HG02970 (cell line): ENCODE measurements at regions not wholly inside any gene's neighbourhood (a gene's known extent, or its start where the extent isn't known, plus 50 kb on each side); places are given as distances from the start of the nearest gene placed in this dataset.
"Not testable (repeated sequence)": the region's sequence is repeated elsewhere in the genome, so short reads cannot be mapped to it uniquely, and the experiment has no call there.

Experiments used
- ATAC-seq: cut with Tn5 transposase; IDR thresholded peaks from one replicate; pipeline ENCODE4 v1.9.1; 2021; ENCODE audit warnings: mild to moderate bottlenecking, moderate library complexity, moderate number of reproducible peaks; ENCODE audit not compliant: unreplicated experiment, low FRiP score

GRCh38 chr2:36170805-36171204, 184.8 kb upstream of the CRIM1 start:
- no peak for ATAC-seq

DNA sequence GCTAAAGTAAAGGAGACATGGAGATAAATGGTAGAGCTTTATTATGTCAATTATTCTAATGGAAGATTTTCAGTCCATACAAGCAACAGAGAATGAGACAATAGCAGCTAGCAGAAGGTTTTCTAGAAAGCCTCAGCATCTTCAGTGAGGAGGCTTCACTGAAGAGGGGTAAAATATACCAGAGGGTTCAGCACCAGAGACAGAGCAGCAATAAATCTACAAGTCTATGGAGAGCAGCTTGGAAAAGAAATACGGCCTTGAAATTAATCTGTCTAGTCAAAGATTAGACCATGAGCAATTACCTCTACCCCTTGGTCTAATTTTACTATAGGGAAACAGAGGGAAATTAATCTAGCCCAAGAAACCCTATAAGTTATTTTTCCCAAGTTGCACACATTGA, 185.7 kb upstream of the CRIM1 start:
- no peak for ATAC-seq

DNA sequence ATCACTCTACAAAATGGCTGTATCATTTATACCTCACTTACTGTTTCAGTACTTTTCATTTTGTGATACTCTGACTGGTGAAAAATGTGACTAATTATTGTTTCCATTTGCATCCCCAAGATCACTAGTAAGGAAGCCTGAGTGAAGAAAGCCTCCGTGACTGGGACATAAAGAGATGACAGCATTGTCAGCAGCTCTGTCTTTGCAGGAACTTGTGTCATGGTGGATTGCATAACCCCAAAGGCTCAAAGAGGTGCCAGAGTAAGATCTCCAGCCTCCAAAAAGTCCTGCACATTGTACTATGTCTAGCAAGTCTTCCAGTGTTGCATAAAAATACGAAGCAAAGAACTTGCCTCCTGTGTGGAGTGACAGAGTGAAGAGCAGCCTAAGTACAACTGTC, 187.5 kb upstream of the CRIM1 start:
- no peak for ATAC-seq

DNA sequence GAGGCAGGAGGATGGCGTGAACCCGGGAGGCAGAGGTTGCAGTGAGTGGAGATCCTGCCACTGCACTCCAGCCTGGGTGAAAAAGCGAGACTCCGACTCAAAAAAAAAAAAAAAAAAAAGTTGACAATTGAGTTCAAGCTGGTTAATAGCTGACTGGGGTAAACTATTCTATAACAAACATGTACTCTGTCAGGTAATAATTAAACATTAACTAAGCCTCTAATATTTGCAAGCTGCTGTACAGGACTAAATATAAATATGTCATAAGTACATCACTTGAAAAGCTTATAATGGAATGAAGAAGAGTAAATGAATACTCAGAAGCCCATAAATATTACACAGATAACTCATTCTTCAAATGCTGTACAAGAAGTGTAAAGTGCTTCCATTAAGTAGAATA, 190.4 kb upstream of the CRIM1 start:
- ATAC-seq, result no peak

DNA sequence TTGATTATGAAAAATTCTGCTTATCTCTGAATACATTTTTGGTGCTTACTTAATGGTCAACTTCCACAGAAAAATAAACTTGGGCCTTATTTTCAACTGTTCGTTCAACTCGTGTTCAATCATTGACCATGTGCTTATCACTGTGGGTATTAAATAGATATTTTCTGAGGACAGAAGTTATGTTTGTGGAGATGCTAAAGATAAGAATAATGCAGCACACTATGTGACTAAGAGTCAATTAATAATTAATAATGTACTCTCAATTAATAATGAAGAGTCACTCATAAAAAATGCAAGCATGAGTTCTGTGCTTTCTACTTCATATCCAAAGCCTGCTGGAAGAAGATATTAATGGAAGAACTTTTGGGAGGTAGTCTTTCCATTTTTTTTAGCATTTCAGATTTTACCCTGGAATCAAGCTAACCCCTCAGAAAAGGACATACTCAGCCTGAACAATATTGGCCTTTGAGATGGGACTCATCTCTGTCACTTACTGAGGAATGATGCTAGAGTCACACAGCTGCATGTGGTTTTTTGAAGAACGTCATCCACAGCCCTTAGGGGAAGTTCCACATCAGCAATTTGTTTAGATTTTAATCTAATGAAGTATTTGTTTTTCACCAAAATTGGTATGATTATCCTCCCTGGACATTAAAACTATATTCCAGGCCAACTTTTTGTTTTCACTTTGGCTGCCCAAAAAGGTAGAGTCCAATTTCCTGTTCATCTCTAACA, 191.9 kb upstream of the CRIM1 start:
- ATAC-seq, result peak; percentile 59

DNA sequence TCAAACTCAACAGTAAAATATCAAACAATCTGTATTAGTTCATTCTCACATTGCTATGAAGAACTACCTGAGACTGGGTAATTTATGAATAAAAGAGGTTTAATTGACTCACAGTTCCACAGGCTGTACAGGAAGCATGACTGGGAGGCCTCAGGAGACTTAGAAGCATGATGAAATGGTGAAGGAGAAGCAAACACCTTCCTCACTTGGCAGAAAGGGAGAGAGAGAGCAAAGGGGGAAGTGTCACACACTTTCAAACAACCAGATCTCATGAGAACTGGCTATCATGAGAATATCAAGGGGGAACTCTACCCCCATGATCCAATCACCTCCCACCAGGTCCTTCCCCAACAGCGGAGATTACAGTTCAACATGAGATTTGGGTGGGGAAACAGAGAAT, 198.5 kb upstream of the CRIM1 start:
- not testable (repeated sequence) for ATAC-seq

DNA sequence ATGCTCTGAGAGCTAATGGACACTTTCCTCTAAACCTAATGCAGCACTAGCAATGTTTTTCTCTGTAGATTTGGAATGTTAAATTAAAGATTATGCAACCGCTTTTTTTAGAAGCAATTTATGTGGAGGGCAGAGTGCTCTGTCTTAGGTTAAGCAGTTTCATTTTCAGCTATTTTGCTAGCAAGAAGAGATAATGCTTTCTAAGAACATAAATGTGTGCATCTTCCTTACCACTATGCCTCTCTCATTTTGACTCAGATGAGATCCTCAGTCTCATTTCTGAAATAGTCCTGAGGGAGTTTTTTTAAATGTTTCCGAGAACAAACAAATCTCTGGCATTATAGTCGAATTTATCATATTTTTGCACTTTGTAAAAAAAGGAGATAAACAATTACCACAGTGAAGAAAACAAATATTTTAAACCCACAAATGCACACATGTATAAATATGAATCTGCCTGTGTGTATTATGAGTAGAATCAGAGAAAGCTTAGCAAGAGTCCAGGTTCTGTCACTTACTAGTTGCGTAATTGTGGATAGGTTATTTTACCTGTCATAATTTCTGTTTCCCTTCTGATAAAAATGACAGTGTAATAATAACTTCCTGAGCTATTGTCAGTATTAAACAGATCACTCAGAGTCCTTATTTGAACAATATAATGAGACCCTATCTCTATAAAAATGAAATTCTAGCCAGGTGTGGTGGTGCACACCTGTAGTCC, 207.7 kb upstream of the CRIM1 start:
- ATAC-seq, result peak; percentile 72

DNA sequence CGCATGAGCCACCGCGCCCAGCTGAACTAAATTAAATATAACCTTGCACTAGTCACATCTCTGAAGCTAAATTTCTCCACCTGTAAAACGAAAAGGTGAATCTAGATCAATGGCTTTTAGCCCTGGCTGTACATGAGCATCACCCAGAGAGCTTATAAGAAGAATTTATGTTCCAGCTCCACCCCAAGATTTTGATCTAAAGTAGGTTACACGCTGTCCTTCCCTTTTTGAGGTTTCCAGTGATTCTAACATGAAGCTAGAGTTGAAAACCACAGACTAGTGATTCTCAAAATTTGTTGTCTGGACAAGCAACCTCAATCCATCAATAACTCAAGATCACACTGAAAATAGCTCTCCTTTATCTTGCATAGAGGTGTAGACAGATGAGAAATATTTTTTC, 208.8 kb upstream of the CRIM1 start:
- ATAC-seq, result no peak

DNA sequence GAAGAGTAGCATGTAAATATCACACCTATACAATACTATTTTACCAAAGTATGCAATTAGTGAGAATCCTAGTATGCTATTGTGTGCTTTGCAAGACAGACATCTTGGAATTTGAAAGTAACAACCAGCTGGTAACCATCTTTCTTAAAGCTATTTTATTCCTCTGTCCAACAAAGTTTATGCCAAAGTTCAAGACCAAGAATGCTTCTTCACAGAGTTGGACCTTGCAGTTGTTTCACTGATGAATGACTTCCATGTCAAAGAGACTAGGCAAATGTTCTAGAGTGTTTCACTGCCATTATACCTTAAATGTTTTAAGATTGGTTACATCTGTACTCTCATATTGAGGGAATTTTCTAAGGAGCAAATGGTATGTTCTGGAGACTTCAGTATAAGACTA, 215.2 kb upstream of the CRIM1 start:
- no peak for ATAC-seq

- no peak for ATAC-seq
These were observed 218.0 kb upstream of the CRIM1 start for GRCh38 chr2:36137612-36138011.

- no peak for ATAC-seq
These were observed 221.3 kb upstream of the CRIM1 start for GRCh38 chr2:36134281-36134680.

- ATAC-seq, result no peak
These were observed 227.2 kb upstream of the CRIM1 start for GRCh38 chr2:36128359-36128758.

DNA sequence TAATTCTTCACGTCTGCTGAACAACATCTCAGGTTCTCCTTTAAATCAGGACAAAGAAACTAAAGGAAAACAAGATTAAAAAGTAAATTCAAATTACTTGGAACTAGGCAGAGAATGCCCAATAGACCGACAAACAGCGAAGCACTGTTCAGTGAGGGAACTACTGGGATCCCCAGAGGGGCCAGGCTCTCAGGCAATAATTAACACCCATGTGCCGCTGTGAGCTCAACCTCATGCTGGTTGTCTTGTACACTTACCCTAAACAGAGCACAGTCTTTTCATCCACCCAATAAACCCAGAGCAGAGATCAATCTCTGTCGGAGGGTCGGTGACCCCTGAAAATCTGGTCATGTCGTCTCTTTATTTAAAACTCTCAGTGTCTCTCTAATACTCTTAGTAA, 229.9 kb upstream of the CRIM1 start:
- ATAC-seq, result no peak

GRCh38 chr2:36123995-36124394, 231.6 kb upstream of the CRIM1 start:
- no peak for ATAC-seq

- ATAC-seq, result no peak
These were observed 258.6 kb upstream of the CRIM1 start for GRCh38 chr2:36097022-36097421.

GRCh38 chr2:36091844-36092741, 263.5 kb upstream of the CRIM1 start:
- not testable (repeated sequence) for ATAC-seq

- no peak for ATAC-seq
These were observed 266.8 kb upstream of the CRIM1 start for GRCh38 chr2:36088716-36089328.

DNA sequence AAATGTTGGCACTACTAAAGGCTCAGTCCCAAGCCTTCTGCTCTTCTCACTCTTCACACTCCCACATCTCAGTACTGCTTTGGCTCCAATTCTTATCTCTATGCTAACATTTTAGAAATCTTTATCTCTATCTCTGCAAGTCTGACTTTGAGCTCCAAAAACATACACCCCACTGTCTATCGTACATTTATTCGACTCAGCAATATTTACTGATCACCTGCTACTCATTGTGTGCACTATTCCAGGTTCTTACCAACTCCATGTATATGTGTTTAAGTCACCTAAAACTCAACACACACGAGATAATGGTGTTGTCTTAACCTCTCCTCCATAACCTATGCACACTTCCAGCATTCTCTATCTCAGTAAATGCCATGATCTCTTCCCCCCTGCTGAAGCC, 268.2 kb upstream of the CRIM1 start:
- ATAC-seq, result no peak

DNA sequence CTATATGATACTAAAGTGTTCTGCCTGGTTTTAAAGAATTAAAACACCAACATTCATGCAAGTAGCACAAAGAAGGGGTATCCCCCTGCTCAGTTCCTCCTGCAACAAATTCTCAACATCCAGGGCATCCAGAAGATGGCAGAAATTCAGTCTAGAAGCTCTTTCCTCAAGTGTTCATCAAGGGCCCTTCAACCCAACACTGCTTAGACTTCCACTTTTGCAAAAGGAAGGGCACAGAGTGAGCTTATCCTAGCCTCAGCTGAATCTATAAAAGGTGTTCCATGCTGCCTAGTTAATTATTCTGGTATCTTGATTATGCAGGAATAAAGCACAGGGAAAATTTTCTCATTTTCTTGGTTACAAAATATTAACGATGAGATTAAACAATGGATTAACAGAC, 275.8 kb upstream of the CRIM1 start:
- no peak for ATAC-seq

DNA sequence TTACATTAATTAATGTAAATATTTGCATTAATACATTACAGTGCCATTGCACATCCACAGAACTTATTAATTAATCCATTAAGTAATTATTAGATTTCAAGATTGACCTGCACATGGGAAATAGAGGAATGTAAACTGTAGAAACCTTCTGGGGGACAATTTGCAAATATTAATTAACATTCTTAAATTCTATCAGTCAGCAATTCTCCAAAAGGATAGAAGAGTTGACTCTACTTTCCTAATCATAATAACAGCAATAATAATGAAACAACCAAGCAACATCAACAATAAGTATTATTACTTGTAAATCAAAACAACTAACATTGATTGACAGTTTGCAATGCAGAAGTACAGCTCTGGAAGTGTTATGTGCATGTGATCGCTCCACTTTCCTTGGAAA, 281.6 kb upstream of the CRIM1 start:
- no peak for ATAC-seq

DNA sequence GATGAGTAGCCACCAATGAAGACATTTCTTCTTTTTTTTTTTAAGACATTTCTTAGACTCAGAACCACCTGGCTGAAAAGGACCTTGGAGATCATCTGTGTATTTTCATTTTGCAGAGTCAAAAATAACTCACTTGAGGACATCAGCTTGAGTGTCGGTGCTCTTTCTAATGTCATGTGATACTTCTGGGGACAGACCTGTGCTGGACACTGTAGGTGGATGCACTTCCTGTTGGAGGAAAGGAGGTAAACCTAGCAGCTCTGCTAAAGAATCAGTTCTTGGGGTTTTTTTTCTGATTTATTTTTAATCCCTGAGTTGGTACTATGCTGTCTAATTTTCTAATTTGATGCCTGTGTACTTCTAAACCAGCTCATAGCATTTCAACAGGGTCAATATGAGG, 283.9 kb upstream of the CRIM1 start:
- ATAC-seq, result no peak
